Ovary (tissue), 3 donors: ENCODE measurements at regions not wholly inside any gene's neighbourhood (a gene's known extent, or its start where the extent isn't known, plus 50 kb on each side); places are given as distances from the start of the nearest gene placed in this dataset.

Experiments used
- EP300 ChIP-seq: sonication (generic); formaldehyde crosslinking; IDR thresholded peaks from one replicate; pipeline ENCODE4 v1.6.1; 2017; ENCODE audit warnings: antibody characterized with exemption
- POLR2A ChIP-seq: fragments of 450-650 bp; IDR thresholded peaks from one replicate; pipeline ENCODE4 v1.6.1; 2017; ENCODE audit warnings: antibody characterized with exemption, mild to moderate bottlenecking, moderate library complexity
- TF ChIP-seq, protein P1 (sequence below), 3 donors: fragments of 450-650 bp in 2 of 3; fragments of 200-600 bp in 1 of 3; IDR thresholded peaks; one replicate each; pipeline versions ENCODE4 v1.5.1 to v1.8.0; 2016 to 2022; ENCODE audit warnings: antibody characterized with exemption in 3 of 3, mild to moderate bottlenecking in 1 of 3
- donor health status: DM: no; HTN: no; CAD: no.

DNA sequence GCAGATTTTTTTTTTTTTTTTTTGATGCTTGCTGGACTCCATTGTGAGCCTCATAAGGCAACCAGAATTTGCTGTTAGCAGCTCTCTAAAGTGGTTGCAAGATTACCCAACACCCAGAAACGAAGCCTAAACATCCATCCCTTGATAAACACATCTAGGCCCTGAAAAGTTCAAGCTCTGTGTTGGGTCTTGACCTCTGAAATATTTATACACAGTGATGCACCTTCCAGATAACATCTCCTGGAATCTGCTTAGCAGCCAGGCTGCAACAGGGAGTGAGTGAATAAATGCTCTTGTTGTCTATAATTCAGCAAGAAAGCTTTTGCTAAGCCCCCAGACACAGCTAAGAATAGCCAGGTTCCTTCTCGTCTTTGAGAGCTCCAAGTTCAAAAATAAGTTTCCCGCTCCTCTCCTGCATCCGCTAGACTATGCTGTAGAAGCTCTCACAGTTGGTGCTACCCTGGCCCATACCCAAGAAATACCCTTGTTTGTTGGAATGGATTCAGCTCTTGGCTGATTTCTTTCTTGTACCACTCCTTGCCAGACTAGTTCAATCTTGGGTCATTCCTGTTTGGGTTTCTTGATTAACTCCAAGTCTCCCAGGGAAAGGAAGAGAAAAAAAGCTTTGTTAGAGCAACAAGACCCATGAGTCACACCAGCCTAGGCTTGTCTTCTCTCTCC is 610.6 kb upstream of the TBX3 start:
- TF ChIP-seq, protein P1, sequence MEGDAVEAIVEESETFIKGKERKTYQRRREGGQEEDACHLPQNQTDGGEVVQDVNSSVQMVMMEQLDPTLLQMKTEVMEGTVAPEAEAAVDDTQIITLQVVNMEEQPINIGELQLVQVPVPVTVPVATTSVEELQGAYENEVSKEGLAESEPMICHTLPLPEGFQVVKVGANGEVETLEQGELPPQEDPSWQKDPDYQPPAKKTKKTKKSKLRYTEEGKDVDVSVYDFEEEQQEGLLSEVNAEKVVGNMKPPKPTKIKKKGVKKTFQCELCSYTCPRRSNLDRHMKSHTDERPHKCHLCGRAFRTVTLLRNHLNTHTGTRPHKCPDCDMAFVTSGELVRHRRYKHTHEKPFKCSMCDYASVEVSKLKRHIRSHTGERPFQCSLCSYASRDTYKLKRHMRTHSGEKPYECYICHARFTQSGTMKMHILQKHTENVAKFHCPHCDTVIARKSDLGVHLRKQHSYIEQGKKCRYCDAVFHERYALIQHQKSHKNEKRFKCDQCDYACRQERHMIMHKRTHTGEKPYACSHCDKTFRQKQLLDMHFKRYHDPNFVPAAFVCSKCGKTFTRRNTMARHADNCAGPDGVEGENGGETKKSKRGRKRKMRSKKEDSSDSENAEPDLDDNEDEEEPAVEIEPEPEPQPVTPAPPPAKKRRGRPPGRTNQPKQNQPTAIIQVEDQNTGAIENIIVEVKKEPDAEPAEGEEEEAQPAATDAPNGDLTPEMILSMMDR (IDR thresholded peaks at IDR 0.05): no peak
- TF ChIP-seq POLR2A (no peak), EP300 (no peak)
